ENCODE measurements at regions not wholly inside any gene's neighbourhood (a gene's known extent, or its start where the extent isn't known, plus 50 kb on each side); places are given as distances from the start of the nearest gene placed in this dataset.
A peak's percentile ranks its signal among the peaks of the same experiment; 100 is the strongest.

GRCh38 chr17:82998637-82999036 is 80.8 kb upstream of the METRNL start:
- TF ChIP-seq, protein P1, sequence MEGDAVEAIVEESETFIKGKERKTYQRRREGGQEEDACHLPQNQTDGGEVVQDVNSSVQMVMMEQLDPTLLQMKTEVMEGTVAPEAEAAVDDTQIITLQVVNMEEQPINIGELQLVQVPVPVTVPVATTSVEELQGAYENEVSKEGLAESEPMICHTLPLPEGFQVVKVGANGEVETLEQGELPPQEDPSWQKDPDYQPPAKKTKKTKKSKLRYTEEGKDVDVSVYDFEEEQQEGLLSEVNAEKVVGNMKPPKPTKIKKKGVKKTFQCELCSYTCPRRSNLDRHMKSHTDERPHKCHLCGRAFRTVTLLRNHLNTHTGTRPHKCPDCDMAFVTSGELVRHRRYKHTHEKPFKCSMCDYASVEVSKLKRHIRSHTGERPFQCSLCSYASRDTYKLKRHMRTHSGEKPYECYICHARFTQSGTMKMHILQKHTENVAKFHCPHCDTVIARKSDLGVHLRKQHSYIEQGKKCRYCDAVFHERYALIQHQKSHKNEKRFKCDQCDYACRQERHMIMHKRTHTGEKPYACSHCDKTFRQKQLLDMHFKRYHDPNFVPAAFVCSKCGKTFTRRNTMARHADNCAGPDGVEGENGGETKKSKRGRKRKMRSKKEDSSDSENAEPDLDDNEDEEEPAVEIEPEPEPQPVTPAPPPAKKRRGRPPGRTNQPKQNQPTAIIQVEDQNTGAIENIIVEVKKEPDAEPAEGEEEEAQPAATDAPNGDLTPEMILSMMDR (IDR thresholded peaks at IDR 0.05), result no peak
- TF ChIP-seq TCF7L2 (IDR thresholded peaks at IDR 0.05; ENCODE audit: low read depth, low read length) (no peak), POLR2AphosphoS5 (IDR thresholded peaks at IDR 0.05; ENCODE audit: low read depth, low read length) (no peak), SIN3A (IDR thresholded peaks at IDR 0.05; ENCODE audit: borderline replicate concordance, insufficient read depth, low read depth, low read length) (no peak)
- TF ChIP-seq, protein P2, sequence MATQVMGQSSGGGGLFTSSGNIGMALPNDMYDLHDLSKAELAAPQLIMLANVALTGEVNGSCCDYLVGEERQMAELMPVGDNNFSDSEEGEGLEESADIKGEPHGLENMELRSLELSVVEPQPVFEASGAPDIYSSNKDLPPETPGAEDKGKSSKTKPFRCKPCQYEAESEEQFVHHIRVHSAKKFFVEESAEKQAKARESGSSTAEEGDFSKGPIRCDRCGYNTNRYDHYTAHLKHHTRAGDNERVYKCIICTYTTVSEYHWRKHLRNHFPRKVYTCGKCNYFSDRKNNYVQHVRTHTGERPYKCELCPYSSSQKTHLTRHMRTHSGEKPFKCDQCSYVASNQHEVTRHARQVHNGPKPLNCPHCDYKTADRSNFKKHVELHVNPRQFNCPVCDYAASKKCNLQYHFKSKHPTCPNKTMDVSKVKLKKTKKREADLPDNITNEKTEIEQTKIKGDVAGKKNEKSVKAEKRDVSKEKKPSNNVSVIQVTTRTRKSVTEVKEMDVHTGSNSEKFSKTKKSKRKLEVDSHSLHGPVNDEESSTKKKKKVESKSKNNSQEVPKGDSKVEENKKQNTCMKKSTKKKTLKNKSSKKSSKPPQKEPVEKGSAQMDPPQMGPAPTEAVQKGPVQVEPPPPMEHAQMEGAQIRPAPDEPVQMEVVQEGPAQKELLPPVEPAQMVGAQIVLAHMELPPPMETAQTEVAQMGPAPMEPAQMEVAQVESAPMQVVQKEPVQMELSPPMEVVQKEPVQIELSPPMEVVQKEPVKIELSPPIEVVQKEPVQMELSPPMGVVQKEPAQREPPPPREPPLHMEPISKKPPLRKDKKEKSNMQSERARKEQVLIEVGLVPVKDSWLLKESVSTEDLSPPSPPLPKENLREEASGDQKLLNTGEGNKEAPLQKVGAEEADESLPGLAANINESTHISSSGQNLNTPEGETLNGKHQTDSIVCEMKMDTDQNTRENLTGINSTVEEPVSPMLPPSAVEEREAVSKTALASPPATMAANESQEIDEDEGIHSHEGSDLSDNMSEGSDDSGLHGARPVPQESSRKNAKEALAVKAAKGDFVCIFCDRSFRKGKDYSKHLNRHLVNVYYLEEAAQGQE (IDR thresholded peaks at IDR 0.05; ENCODE audit: insufficient read depth in 1 of 2, low read depth in 2 of 2, low read length in 1 of 2), result no peak
- no peaks in the 10 kb centered on the region for H3K4me1 ChIP-seq (ENCODE audit: control insufficient read depth, insufficient read depth, low read length)
- in situ Hi-C loops (cut with HindIII; ENCODE audit: low pct_unique_long_range_greater_than_20kb, low sequenced_read_pairs) (no loop called here), intact Hi-C loops (cut with micrococcal nuclease; ENCODE audit: unreplicated experiment) (no loop called here)
- peaks cover 9% of the 10 kb centered on the region; the same call in 1 of the 2 replicates for H3K9me3 ChIP-seq (ENCODE audit: control insufficient read depth, insufficient read depth, low read depth, low read length)
- POLR2A ChIA-PET, result no interaction called here
- no peak overlapping the region for H3K4me3 ChIP-seq (ENCODE audit: low read depth in 2 of 2, low read length in 2 of 2)
- DNase-seq (ENCODE audit: low read depth, low spot score), result no peak
- no peaks in the 10 kb centered on the region for H3K27me3 ChIP-seq (ENCODE audit: control insufficient read depth, insufficient read depth, low read length)
- CTCF ChIA-PET, result no interaction called here
- no peak for ATAC-seq
- BruUV-seq (replicated peaks), result no TSS peak
- no peak overlapping the region for H3K27ac ChIP-seq (ENCODE audit: low read length)
- H3K36me3 ChIP-seq (ENCODE audit: control insufficient read depth, insufficient read depth, low read length), result no peaks in the 10 kb centered on the region

- DNase-seq (ENCODE audit: low read depth, low spot score) (no peak), ATAC-seq (0 out of 2 replicates have a peak, but pooled peaks have one; percentile 26)
- BruUV-seq (replicated peaks), result no TSS peak
- H3K36me3 ChIP-seq (ENCODE audit: control insufficient read depth, insufficient read depth, low read length), result peaks cover 4% of the 10 kb centered on the region; the same call in 1 of the 2 replicates
- no peaks in the 10 kb centered on the region for H3K4me1 ChIP-seq (ENCODE audit: control insufficient read depth, insufficient read depth, low read length)
- TF ChIP-seq, protein P1 (IDR thresholded peaks at IDR 0.05), result no peak
- TF ChIP-seq TCF7L2 (IDR thresholded peaks at IDR 0.05; ENCODE audit: low read depth, low read length), result no peak
- no peak for TF ChIP-seq SIN3A (IDR thresholded peaks at IDR 0.05; ENCODE audit: borderline replicate concordance, insufficient read depth, low read depth, low read length)
- no peak for TF ChIP-seq POLR2AphosphoS5 (IDR thresholded peaks at IDR 0.05; ENCODE audit: low read depth, low read length)
- TF ChIP-seq, protein P2 (IDR thresholded peaks at IDR 0.05; ENCODE audit: insufficient read depth in 1 of 2, low read depth in 2 of 2, low read length in 1 of 2), result no peak
- no peak overlapping the region for H3K27ac ChIP-seq (ENCODE audit: low read length)
- CTCF ChIA-PET, result no interaction called here
- POLR2A ChIA-PET, result no interaction called here
- intact Hi-C loops (cut with micrococcal nuclease; ENCODE audit: unreplicated experiment) (no loop called here), in situ Hi-C loops (cut with HindIII; ENCODE audit: low pct_unique_long_range_greater_than_20kb, low sequenced_read_pairs) (no loop called here)
- no peak overlapping the region for H3K4me3 ChIP-seq (ENCODE audit: low read depth in 2 of 2, low read length in 2 of 2)
- peaks cover 9% of the 10 kb centered on the region; the same call in 1 of the 2 replicates for H3K9me3 ChIP-seq (ENCODE audit: control insufficient read depth, insufficient read depth, low read depth, low read length)
- H3K27me3 ChIP-seq (ENCODE audit: control insufficient read depth, insufficient read depth, low read length), result no peaks in the 10 kb centered on the region
Measured at GRCh38 chr17:83000738-83001137, 78.7 kb upstream of the METRNL start.
